Trophoblast cell (in vitro differentiated cells and primary cell): ENCODE measurements at regions not wholly inside any gene's neighbourhood (a gene's known extent, or its start where the extent isn't known, plus 50 kb on each side); places are given as distances from the start of the nearest gene placed in this dataset.
A peak's percentile ranks its signal among the peaks of the same experiment; 100 is the strongest.

Source experiments
- DNase-seq, 2 donors: peaks; one replicate each; pipeline ENCODE4 v3.0.0-alpha.2; 2016
- H2AFZ ChIP-seq: 2 replicates; pipeline ENCODE4 v1.6.1; 2013; ENCODE audit warnings: low read length, moderate library complexity, mild to moderate bottlenecking; ENCODE audit not compliant: insufficient read depth, poor library complexity
- H2AK5ac ChIP-seq: 2 replicates; pipeline ENCODE4 v1.6.1; 2013; ENCODE audit warnings: mild to moderate bottlenecking, low read length
- H2BK120ac ChIP-seq: 2 replicates; pipeline ENCODE4 v1.6.1; 2013; ENCODE audit warnings: low read length, mild to moderate bottlenecking, moderate library complexity; ENCODE audit not compliant: insufficient read depth, poor library complexity
- H2BK12ac ChIP-seq: 2 replicates; pipeline ENCODE4 v1.6.1; 2013; ENCODE audit warnings: mild to moderate bottlenecking, low read length, moderate library complexity
- H2BK5ac ChIP-seq: 2 replicates; pipeline ENCODE4 v1.6.1; 2013; ENCODE audit warnings: low read length, low read depth, moderate library complexity, mild to moderate bottlenecking; ENCODE audit not compliant: poor library complexity
- H3K14ac ChIP-seq: 2 replicates; pipeline ENCODE4 v1.6.1; 2013; ENCODE audit warnings: mild to moderate bottlenecking, low read length
- H3K18ac ChIP-seq: 2 replicates; pipeline ENCODE4 v1.6.1; 2013; ENCODE audit warnings: mild to moderate bottlenecking, low read length
- H3K23ac ChIP-seq: 2 replicates; pipeline ENCODE4 v1.6.1; 2013; ENCODE audit warnings: low read length
- H3K27ac ChIP-seq: 2 replicates; pipeline ENCODE4 v1.5.1; 2013; ENCODE audit warnings: low read depth, mild to moderate bottlenecking, inconsistent platforms, low read length, moderate library complexity
- H3K27me3 ChIP-seq: 2 replicates; pipeline ENCODE4 v1.6.1; 2013; ENCODE audit warnings: inconsistent platforms, mild to moderate bottlenecking, low read length, moderate library complexity; ENCODE audit not compliant: insufficient read depth
- H3K36me3 ChIP-seq, 2 experiments: 1 replicate in 1 of 2; 2 replicates in 1 of 2; pipeline ENCODE4 v1.6.1; 2013; ENCODE audit warnings: low read length in 2 of 2, mild to moderate bottlenecking in 2 of 2, moderate library complexity in 1 of 2; ENCODE audit not compliant: insufficient read depth in 2 of 2, control insufficient read depth in 1 of 2
- H3K4ac ChIP-seq: 2 replicates; pipeline ENCODE4 v1.6.1; 2013; ENCODE audit warnings: low read depth, mild to moderate bottlenecking, low read length, moderate library complexity
- H3K4me1 ChIP-seq, 2 experiments: 1 replicate in 1 of 2; 2 replicates in 1 of 2; pipeline ENCODE4 v1.6.1; 2013; ENCODE audit warnings: low read length in 2 of 2, mild to moderate bottlenecking in 2 of 2, moderate library complexity in 1 of 2; ENCODE audit not compliant: insufficient read depth in 2 of 2, control insufficient read depth in 1 of 2
- H3K4me2 ChIP-seq: 2 replicates; pipeline ENCODE4 v1.6.1; 2013; ENCODE audit warnings: inconsistent platforms, mild to moderate bottlenecking, low read length, moderate library complexity
- H3K4me3 ChIP-seq: 2 replicates; pipeline ENCODE4 v1.5.1; 2013; ENCODE audit warnings: mild to moderate bottlenecking, low read depth, low read length, inconsistent platforms
- H3K79me1 ChIP-seq: one replicate; pipeline ENCODE4 v1.6.1; 2013; ENCODE audit warnings: low read length
- H3K79me2 ChIP-seq: 2 replicates; pipeline ENCODE4 v1.6.1; 2013; ENCODE audit warnings: low read length, mild to moderate bottlenecking; ENCODE audit not compliant: control insufficient read depth, insufficient read depth, poor library complexity
- H3K9ac ChIP-seq: 2 replicates; pipeline ENCODE4 v1.6.1; 2013; ENCODE audit warnings: mild to moderate bottlenecking, low read length
- H3K9me3 ChIP-seq: 2 replicates; pipeline ENCODE4 v1.6.1; 2013; ENCODE audit warnings: low read depth, mild to moderate bottlenecking, control low read depth, inconsistent platforms, low read length; ENCODE audit not compliant: insufficient read depth
- H4K12ac ChIP-seq: 2 replicates; pipeline ENCODE4 v1.6.1; 2013; ENCODE audit warnings: low read depth, mild to moderate bottlenecking, low read length, moderate library complexity
- H4K8ac ChIP-seq: 2 replicates; pipeline ENCODE4 v1.6.1; 2013; ENCODE audit warnings: low read depth, mild to moderate bottlenecking, low read length, moderate library complexity
- H4K91ac ChIP-seq: one replicate; pipeline ENCODE4 v1.6.1; 2013; ENCODE audit warnings: low read depth, mild to moderate bottlenecking, low read length, moderate library complexity
- WGBS: extraction: QIAGEN DNeasy Blood & Tissue Kit; methylation state at CpG from one replicate; pipeline ENCODE4 v1.1.7; 2013; ENCODE audit warnings: missing lambda C conversion rate; ENCODE audit not compliant: insufficient read length, insufficient coverage; ENCODE audit errors: extremely low coverage; 5-methylcytosine and 5-hydroxymethylcytosine counted together

GRCh38 chr10:2825841-2826240, 241.5 kb upstream of the PFKP start:
- no peak overlapping the region for H3K4me2 ChIP-seq
- DNase-seq = no peak
- H4K8ac ChIP-seq = no peak overlapping the region
- H3K9me3 ChIP-seq = no peaks in the 10 kb centered on the region
- no peak overlapping the region for H3K4me3 ChIP-seq
- H3K4ac ChIP-seq = no peak overlapping the region
- H3K18ac ChIP-seq = no peak overlapping the region
- no peak overlapping the region for H2BK5ac ChIP-seq
- no peak overlapping the region for H2BK12ac ChIP-seq
- H4K91ac ChIP-seq = no peak overlapping the region
- no peak overlapping the region for H4K12ac ChIP-seq
- H3K79me1 ChIP-seq = no peaks in the 10 kb centered on the region
- H2AFZ ChIP-seq = no peak overlapping the region
- no peaks in the 10 kb centered on the region for H3K36me3 ChIP-seq
- no peak overlapping the region for H2AK5ac ChIP-seq
- no peak overlapping the region for H3K23ac ChIP-seq
- H3K79me2 ChIP-seq = no peaks in the 10 kb centered on the region
- no peak overlapping the region for H2BK120ac ChIP-seq
- no peaks in the 10 kb centered on the region for H3K27me3 ChIP-seq
- no CpG with 5 or more reads among the region's 4 CpGs for WGBS
- H3K27ac ChIP-seq = no peak overlapping the region
- H3K14ac ChIP-seq = no peak overlapping the region
- no peaks in the 10 kb centered on the region for H3K4me1 ChIP-seq
- H3K9ac ChIP-seq = no peak overlapping the region

- Histone ChIP-seq H4K8ac (no peak overlapping the region), H4K91ac (no peak overlapping the region), H4K12ac (no peak overlapping the region), H2AFZ (no peak overlapping the region), H2BK120ac (no peak overlapping the region), H3K9ac (no peak overlapping the region), H3K23ac (no peak overlapping the region), H2BK5ac (no peak overlapping the region), H3K79me2 (no peaks in the 10 kb centered on the region), H3K27me3 (no peaks in the 10 kb centered on the region), H3K4me3 (peak overlapping the region; percentile 34), H3K9me3 (no peaks in the 10 kb centered on the region), H3K36me3 (no peaks in the 10 kb centered on the region), H2AK5ac (no peak overlapping the region), H2BK12ac (no peak overlapping the region), H3K4ac (no peak overlapping the region), H3K14ac (no peak overlapping the region), H3K18ac (no peak overlapping the region), H3K27ac (no peak overlapping the region), H3K4me1 (no peaks in the 10 kb centered on the region), H3K4me2 (no peak overlapping the region), H3K79me1 (no peaks in the 10 kb centered on the region)
- WGBS = no CpG with 5 or more reads among the region's 20 CpGs
- DNase-seq = no peak
Measured at GRCh38 chr10:2817940-2818636, 249.3 kb upstream of the PFKP start.

DNA sequence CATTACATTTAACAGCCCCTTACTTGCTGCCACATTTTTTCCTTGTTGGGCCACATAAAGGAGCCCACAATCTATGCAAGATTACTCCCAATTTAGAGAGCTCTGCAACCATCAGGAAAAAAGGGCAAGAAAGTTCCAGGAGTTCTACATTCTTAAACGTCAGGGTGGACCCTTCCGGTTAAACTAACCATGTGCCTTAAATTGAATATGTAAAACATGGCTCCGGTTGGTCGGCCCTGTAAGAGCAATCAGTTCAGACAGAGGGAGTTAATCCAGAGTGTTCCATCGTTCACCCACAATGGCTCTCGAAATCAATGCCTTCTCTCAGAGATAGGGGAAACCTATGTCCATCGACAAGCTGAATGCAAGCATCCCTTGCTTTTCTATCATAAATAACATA, 253.7 kb upstream of the PFKP start:
- H3K79me1 ChIP-seq = no peaks in the 10 kb centered on the region
- no peak overlapping the region for H2AK5ac ChIP-seq
- H3K27me3 ChIP-seq = no peaks in the 10 kb centered on the region
- no peak overlapping the region for H3K18ac ChIP-seq
- H3K4me1 ChIP-seq = no peaks in the 10 kb centered on the region
- H4K91ac ChIP-seq = no peak overlapping the region
- no peak for DNase-seq
- H3K27ac ChIP-seq = no peak overlapping the region
- no peaks in the 10 kb centered on the region for H3K9me3 ChIP-seq
- no peak overlapping the region for H2AFZ ChIP-seq
- no peak overlapping the region for H3K4me2 ChIP-seq
- H3K14ac ChIP-seq = no peak overlapping the region
- H2BK120ac ChIP-seq = no peak overlapping the region
- no peak overlapping the region for H3K23ac ChIP-seq
- no peak overlapping the region for H3K4ac ChIP-seq
- H4K12ac ChIP-seq = no peak overlapping the region
- WGBS = no CpG with 5 or more reads among the region's 7 CpGs
- no peaks in the 10 kb centered on the region for H3K79me2 ChIP-seq
- no peak overlapping the region for H3K9ac ChIP-seq
- no peaks in the 10 kb centered on the region for H3K36me3 ChIP-seq
- H2BK12ac ChIP-seq = no peak overlapping the region
- no peak overlapping the region for H4K8ac ChIP-seq
- no peak overlapping the region for H2BK5ac ChIP-seq
- no peak overlapping the region for H3K4me3 ChIP-seq

GRCh38 chr10:2813286-2813685, 254.1 kb upstream of the PFKP start:
- no peak for DNase-seq
- Histone ChIP-seq H4K12ac (no peak overlapping the region), H3K23ac (no peak overlapping the region), H3K79me2 (no peaks in the 10 kb centered on the region), H3K4me1 (no peaks in the 10 kb centered on the region), H3K14ac (no peak overlapping the region), H3K27ac (no peak overlapping the region), H3K36me3 (no peaks in the 10 kb centered on the region), H3K4me3 (no peak overlapping the region), H4K91ac (no peak overlapping the region), H2BK12ac (no peak overlapping the region), H4K8ac (no peak overlapping the region), H3K18ac (no peak overlapping the region), H2AK5ac (no peak overlapping the region), H2BK120ac (no peak overlapping the region), H3K4me2 (no peak overlapping the region), H3K79me1 (no peaks in the 10 kb centered on the region), H2BK5ac (no peak overlapping the region), H3K4ac (no peak overlapping the region), H3K9me3 (no peaks in the 10 kb centered on the region), H3K27me3 (no peaks in the 10 kb centered on the region), H3K9ac (no peak overlapping the region), H2AFZ (no peak overlapping the region)
- WGBS = no CpG with 5 or more reads among the region's 8 CpGs
